Activated CD4-positive, alpha-beta T cell treated with anti-CD3 and anti-CD28 coated beads, Interleukin-2, amount 10 ng/mL, durations not matched to agents 7 days and 5 days (primary cell): ENCODE measurements at regions not wholly inside any gene's neighbourhood (a gene's known extent, or its start where the extent isn't known, plus 50 kb on each side); places are given as distances from the start of the nearest gene placed in this dataset.

Experiments
- CTCF ChIA-PET: fragments of 350-600 bp; sonication (Branson Sonifier 250); formaldehyde crosslinking; loops from one replicate; lab custom pipeline; 2021; ENCODE audit warnings: antibody characterized with exemption; lab: Charles Lee
- POLR2A ChIA-PET: fragments of 350-600 bp; sonication (Branson Sonifier 250); formaldehyde crosslinking; loops from one replicate; lab custom pipeline; 2021; ENCODE audit warnings: antibody characterized with exemption; lab: Charles Lee
- DNase-seq: peaks from one replicate; pipeline ENCODE4 v3.0.0-alpha.2; 2020
- H3K27ac Mint-ChIP-seq: one replicate; pipeline ENCODE4 v1.8.0; 2021; ENCODE audit warnings: mild to moderate bottlenecking, moderate library complexity, mixed read lengths
- H3K27me3 Mint-ChIP-seq: one replicate; pipeline ENCODE4 v1.8.0; 2021; ENCODE audit warnings: mixed read lengths
- H3K36me3 Mint-ChIP-seq: one replicate; pipeline ENCODE4 v1.8.0; 2021; ENCODE audit warnings: low read depth, mixed read lengths
- H3K4me1 Mint-ChIP-seq: one replicate; pipeline ENCODE4 v1.8.0; 2021; ENCODE audit warnings: mixed read lengths
- H3K4me3 Mint-ChIP-seq: one replicate; pipeline ENCODE4 v1.8.0; 2021; ENCODE audit warnings: mild to moderate bottlenecking, moderate library complexity, mixed read lengths
- H3K9me3 Mint-ChIP-seq: one replicate; pipeline ENCODE4 v1.8.0; 2021; ENCODE audit warnings: mixed read lengths

DNA sequence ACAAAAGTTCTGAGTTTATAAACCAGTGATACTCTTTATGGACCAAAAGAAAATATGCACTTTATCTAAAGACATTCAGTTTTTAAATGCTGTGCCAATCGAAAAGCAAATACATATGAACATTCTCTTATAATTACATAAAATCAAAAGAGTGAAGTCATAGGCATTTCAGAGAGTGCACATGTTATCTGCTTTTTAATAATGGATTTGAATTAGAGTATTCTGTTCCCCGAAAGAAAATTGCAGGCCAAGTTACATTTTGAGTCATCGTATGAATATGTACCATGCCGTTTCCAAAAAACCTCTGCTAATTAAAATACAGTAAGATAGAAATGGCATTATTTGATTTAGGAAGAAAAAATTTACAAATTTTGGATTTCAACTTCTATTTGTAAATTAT, 565.7 kb downstream of the ZEB2 start:
- Mint-ChIP-seq H3K4me1 (no peaks in the 10 kb centered on the region), H3K9me3 (no peaks in the 10 kb centered on the region), H3K27me3 (no peaks in the 10 kb centered on the region), H3K27ac (no peak overlapping the region), H3K36me3 (no peaks in the 10 kb centered on the region), H3K4me3 (no peak overlapping the region)
- ChIA-PET POLR2A (no interaction called here), CTCF (no interaction called here)
- DNase-seq: no peak

DNA sequence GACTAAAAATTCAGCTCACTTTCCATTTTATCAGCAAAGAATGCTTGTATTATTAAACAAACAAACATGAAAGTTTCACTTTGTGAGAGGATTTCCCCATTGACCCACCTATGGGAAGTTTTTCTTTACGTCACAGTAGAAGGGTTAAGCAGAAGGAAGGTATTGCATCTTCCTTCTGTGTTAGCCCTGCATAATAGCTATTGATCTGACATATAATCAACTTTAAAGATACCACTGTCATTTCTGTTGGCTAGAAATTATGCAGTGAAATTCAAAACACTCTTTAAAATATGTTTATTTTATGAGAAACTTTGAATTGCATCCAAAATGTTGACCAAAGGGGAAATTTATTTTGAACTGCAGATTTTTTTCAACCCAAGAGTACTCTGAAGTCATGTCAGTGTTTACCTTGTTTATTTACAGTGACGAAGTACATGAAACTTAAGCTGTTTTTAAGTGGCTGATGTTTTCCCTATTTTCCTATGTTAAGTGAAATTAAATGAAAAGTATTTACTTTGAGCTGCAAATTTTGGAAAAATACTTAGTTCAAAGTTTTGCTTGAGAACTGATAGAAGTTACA, 566.4 kb downstream of the ZEB2 start:
- Mint-ChIP-seq H3K36me3 (no peaks in the 10 kb centered on the region), H3K4me3 (no peak overlapping the region), H3K27me3 (no peaks in the 10 kb centered on the region), H3K4me1 (no peaks in the 10 kb centered on the region), H3K9me3 (no peaks in the 10 kb centered on the region), H3K27ac (no peak overlapping the region)
- no peak for DNase-seq
- ChIA-PET CTCF (no interaction called here), POLR2A (no interaction called here)

- no peaks in the 10 kb centered on the region for H3K9me3 Mint-ChIP-seq
- CTCF ChIA-PET: no interaction called here
Measured at GRCh38 chr2:143952536-143952935, 567.4 kb downstream of the ZEB2 start.

DNA sequence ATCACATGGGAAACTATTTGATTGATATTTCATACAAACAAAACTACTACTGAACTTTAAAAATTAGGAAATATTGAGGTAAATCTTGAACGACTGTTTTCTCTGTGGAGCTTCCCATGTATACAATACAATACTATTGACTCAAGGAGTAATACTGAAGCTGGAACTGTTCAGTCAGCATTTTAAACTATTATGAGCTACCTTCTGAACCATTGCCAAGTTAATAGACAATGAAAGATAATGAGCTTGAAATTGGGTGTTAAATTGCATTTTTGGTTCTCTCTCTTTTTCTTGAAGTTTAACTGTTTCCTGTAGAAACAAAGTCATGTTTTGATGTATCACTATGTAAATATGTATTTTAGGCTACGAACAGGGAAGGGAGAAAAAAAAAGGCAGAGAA, 569.2 kb downstream of the ZEB2 start:
- no peaks in the 10 kb centered on the region for H3K4me1 Mint-ChIP-seq
- H3K9me3 Mint-ChIP-seq: no peaks in the 10 kb centered on the region
- H3K36me3 Mint-ChIP-seq: no peaks in the 10 kb centered on the region
- CTCF ChIA-PET: interaction anchor here (1.0 to 1.3 kb wide), 2 partner anchors 10 to 11 kb away, joined by 3 read pairs; no protein-coding TSS in a partner anchor
- POLR2A ChIA-PET: no interaction called here
- H3K27ac Mint-ChIP-seq: no peak overlapping the region
- H3K4me3 Mint-ChIP-seq: no peak overlapping the region
- DNase-seq: no peak
- no peaks in the 10 kb centered on the region for H3K27me3 Mint-ChIP-seq

More at GRCh38 chr2:143952536-143952935, 567.4 kb downstream of the ZEB2 start:
- Mint-ChIP-seq H3K36me3 (no peaks in the 10 kb centered on the region), H3K4me1 (no peaks in the 10 kb centered on the region), H3K4me3 (no peak overlapping the region), H3K27me3 (no peaks in the 10 kb centered on the region), H3K27ac (no peak overlapping the region)
- POLR2A ChIA-PET: no interaction called here
- DNase-seq: no peak

DNA sequence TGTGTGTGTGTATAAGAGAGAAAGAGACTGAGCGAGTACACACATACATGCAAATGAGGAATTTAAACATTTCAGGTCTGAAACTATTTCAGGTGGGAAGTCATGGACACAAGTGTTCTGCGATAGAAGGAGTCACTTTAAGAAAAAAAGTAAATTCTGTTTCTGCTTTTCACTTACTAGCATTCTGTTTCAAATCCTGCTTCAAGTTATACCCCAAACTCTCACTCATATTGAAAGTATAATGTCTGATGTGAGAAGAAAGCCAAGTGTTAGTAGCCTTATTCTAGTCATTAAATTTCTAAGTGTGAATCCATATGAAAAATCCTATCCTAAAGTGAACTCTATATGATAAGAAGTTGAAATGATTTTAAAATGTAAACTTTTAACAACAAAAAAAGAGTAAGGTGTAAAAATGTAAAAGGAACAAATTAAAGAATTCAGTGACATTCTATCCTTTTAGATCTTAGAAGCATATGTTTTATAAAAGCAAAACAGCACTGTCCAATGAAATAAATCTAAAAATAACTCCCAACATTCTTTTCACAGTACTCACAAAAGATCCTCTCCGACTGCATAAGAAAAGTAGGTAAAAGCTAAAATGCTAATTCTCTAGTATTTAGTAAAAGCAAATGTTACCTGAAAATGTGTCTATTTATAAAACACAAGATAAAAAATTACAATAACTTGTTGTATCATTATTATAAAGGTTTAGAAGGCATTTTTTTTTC, 570.6 kb downstream of the ZEB2 start:
- no peak overlapping the region for H3K4me3 Mint-ChIP-seq
- H3K4me1 Mint-ChIP-seq: no peaks in the 10 kb centered on the region
- no peak overlapping the region for H3K27ac Mint-ChIP-seq
- POLR2A ChIA-PET: no interaction called here
- CTCF ChIA-PET: interaction anchor here (0.6 to 1.3 kb wide), 4 partner anchors 9 to 155 kb away, joined by 3 read pairs; no protein-coding TSS in a partner anchor
- H3K9me3 Mint-ChIP-seq: no peaks in the 10 kb centered on the region
- H3K36me3 Mint-ChIP-seq: no peaks in the 10 kb centered on the region
- no peaks in the 10 kb centered on the region for H3K27me3 Mint-ChIP-seq
- no peak for DNase-seq

GRCh38 chr2:143948710-143949109, 571.2 kb downstream of the ZEB2 start:
- no peaks in the 10 kb centered on the region for H3K9me3 Mint-ChIP-seq
- no peak for DNase-seq
- H3K4me1 Mint-ChIP-seq: no peaks in the 10 kb centered on the region
- ChIA-PET CTCF (interaction anchor here (1.2 kb wide), 1 partner anchor 10 kb away, joined by 3 read pairs; no protein-coding TSS in a partner anchor), POLR2A (no interaction called here)
- H3K4me3 Mint-ChIP-seq: no peak overlapping the region
- no peaks in the 10 kb centered on the region for H3K27me3 Mint-ChIP-seq
- H3K27ac Mint-ChIP-seq: no peak overlapping the region
- H3K36me3 Mint-ChIP-seq: no peaks in the 10 kb centered on the region

GRCh38 chr2:143946436-143947391, 573.2 kb downstream of the ZEB2 start:
- H3K27ac Mint-ChIP-seq: no peak overlapping the region
- POLR2A ChIA-PET: no interaction called here
- H3K4me1 Mint-ChIP-seq: no peaks in the 10 kb centered on the region
- no peak overlapping the region for H3K4me3 Mint-ChIP-seq
- CTCF ChIA-PET: no interaction called here
- no peaks in the 10 kb centered on the region for H3K9me3 Mint-ChIP-seq
- no peaks in the 10 kb centered on the region for H3K27me3 Mint-ChIP-seq
- DNase-seq: no peak
- H3K36me3 Mint-ChIP-seq: no peaks in the 10 kb centered on the region

- POLR2A ChIA-PET: no interaction called here
- Mint-ChIP-seq H3K4me1 (peaks cover 2% of the 10 kb centered on the region), H3K27ac (no peak overlapping the region), H3K9me3 (no peaks in the 10 kb centered on the region), H3K27me3 (peaks cover 31% of the 10 kb centered on the region), H3K4me3 (no peak overlapping the region), H3K36me3 (no peaks in the 10 kb centered on the region)
- no peak for DNase-seq
- CTCF ChIA-PET: no interaction called here
Measured at GRCh38 chr2:143942486-143942885, 577.4 kb downstream of the ZEB2 start.

DNA sequence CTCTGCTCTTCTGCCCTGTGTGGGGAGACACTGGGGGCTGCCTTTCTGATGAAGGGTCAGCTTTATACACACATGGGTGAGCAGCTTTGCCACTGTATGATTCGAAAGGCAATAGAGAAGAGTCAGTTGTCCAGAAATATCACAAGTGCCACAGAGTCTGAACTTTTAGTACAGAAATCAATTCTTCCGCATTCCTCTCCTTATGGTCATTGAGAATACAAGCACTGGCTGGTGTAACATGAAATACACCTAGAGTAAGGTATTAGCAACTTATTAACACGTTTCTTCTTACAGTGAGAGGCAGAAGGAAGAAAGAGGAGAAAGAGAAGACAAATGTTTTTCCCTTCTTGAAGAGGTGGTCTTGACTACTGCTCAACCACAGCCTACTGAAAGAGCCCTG, 579.2 kb downstream of the ZEB2 start:
- POLR2A ChIA-PET: no interaction called here
- CTCF ChIA-PET: interaction anchor here (0.9 kb wide), 1 partner anchor 9 kb away, joined by 3 read pairs; no protein-coding TSS in a partner anchor
- Mint-ChIP-seq H3K4me3 (no peak overlapping the region), H3K27ac (no peak overlapping the region), H3K27me3 (peaks cover 41% of the 10 kb centered on the region), H3K9me3 (no peaks in the 10 kb centered on the region), H3K36me3 (no peaks in the 10 kb centered on the region), H3K4me1 (peaks cover 5% of the 10 kb centered on the region)
- no peak for DNase-seq

GRCh38 chr2:143939626-143940330, 580.1 kb downstream of the ZEB2 start:
- ChIA-PET POLR2A (no interaction called here), CTCF (interaction anchor here (0.9 kb wide), 2 partner anchors 9 to 10 kb away, joined by 3 read pairs; no protein-coding TSS in a partner anchor)
- H3K27me3 Mint-ChIP-seq: peaks cover 49% of the 10 kb centered on the region
- no peak overlapping the region for H3K4me3 Mint-ChIP-seq
- no peak overlapping the region for H3K27ac Mint-ChIP-seq
- no peaks in the 10 kb centered on the region for H3K36me3 Mint-ChIP-seq
- DNase-seq: no peak
- H3K4me1 Mint-ChIP-seq: peaks cover 5% of the 10 kb centered on the region
- no peaks in the 10 kb centered on the region for H3K9me3 Mint-ChIP-seq

DNA sequence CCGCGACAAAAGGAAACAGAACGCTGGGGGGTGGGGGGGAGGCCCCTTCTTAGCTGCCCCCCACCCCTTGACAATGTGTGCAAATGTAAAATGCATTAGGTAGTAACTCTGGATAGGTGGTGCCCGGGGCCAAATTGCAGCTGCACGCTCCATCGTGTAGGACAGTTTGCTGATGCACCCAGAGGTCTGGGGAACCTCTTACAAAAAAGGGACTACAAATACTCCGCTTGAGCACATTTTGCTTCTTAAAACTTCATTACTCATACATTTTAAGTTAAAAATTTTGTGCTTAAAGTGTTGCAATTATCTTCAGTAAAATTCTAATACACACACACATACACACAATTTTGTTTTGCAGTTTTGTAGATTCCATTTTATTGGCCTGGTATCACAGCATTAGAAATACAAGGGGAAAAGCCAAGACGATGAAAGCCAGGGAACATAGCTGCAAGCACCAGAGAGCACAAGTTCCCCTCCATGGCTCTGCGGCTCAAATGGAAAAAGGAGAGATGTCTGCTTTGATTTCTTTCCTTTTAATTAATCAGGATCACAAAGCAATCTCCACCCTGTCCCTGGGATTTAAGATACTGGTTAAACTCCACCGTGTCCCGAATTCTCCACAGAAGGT, 582.1 kb downstream of the ZEB2 start:
- DNase-seq: no peak
- no peak overlapping the region for H3K27ac Mint-ChIP-seq
- no peaks in the 10 kb centered on the region for H3K36me3 Mint-ChIP-seq
- H3K9me3 Mint-ChIP-seq: no peaks in the 10 kb centered on the region
- ChIA-PET CTCF (no interaction called here), POLR2A (no interaction called here)
- H3K27me3 Mint-ChIP-seq: peaks cover 60% of the 10 kb centered on the region
- peaks cover 5% of the 10 kb centered on the region for H3K4me1 Mint-ChIP-seq
- no peak overlapping the region for H3K4me3 Mint-ChIP-seq
